Activated CD4-positive, CD25-positive, alpha-beta regulatory T cell treated with anti-CD3 and anti-CD28 coated beads, Interleukin-2, amount 50 U/mL, for 72 hours (primary cell): ENCODE measurements at regions not wholly inside any gene's neighbourhood (a gene's known extent, or its start where the extent isn't known, plus 50 kb on each side); places are given as distances from the start of the nearest gene placed in this dataset.
"Not testable (repeated sequence)": the region's sequence is repeated elsewhere in the genome, so short reads cannot be mapped to it uniquely, and the experiment has no call there.

ENCODE experiments used
- DNase-seq: peaks from one replicate; pipeline ENCODE4 v3.0.0; 2021

GRCh38 chr2:87497135-87497534 lies 250.8 kb upstream of the PLGLB2 start:
- DNase-seq = not testable (repeated sequence)

- DNase-seq = not testable (repeated sequence)
Observed at GRCh38 chr2:87497700-87498099, 250.2 kb upstream of the PLGLB2 start.

- DNase-seq = peak; percentile 61
Observed at GRCh38 chr2:87498169-87498853, 249.6 kb upstream of the PLGLB2 start.

- DNase-seq = not testable (repeated sequence)
Observed at GRCh38 chr2:87498854-87499238, 249.0 kb upstream of the PLGLB2 start.

GRCh38 chr2:87499860-87500259 lies 248.0 kb upstream of the PLGLB2 start:
- DNase-seq = not testable (repeated sequence)

- DNase-seq = not testable (repeated sequence)
Observed at GRCh38 chr2:87500421-87500820, 247.5 kb upstream of the PLGLB2 start.

- DNase-seq = not testable (repeated sequence)
Observed at GRCh38 chr2:87500951-87501350, 246.9 kb upstream of the PLGLB2 start.

GRCh38 chr2:87502948-87503347 lies 244.9 kb upstream of the PLGLB2 start:
- DNase-seq = not testable (repeated sequence)

GRCh38 chr2:87505239-87505638 lies 242.6 kb upstream of the PLGLB2 start:
- DNase-seq = not testable (repeated sequence)

GRCh38 chr2:87505909-87506308 lies 242.0 kb upstream of the PLGLB2 start:
- not testable (repeated sequence) for DNase-seq

- DNase-seq = not testable (repeated sequence)
Observed at GRCh38 chr2:87507378-87508348, 240.2 kb upstream of the PLGLB2 start.

GRCh38 chr2:87511195-87511778 lies 236.6 kb upstream of the PLGLB2 start:
- DNase-seq = not testable (repeated sequence)

- not testable (repeated sequence) for DNase-seq
Observed at GRCh38 chr2:87512864-87513530, 234.9 kb upstream of the PLGLB2 start.

- not testable (repeated sequence) for DNase-seq
Observed at GRCh38 chr2:87514034-87514433, 233.9 kb upstream of the PLGLB2 start.

- DNase-seq = not testable (repeated sequence)
Observed at GRCh38 chr2:87514515-87514914, 233.4 kb upstream of the PLGLB2 start.

GRCh38 chr2:87515226-87515625 lies 232.7 kb upstream of the PLGLB2 start:
- DNase-seq = not testable (repeated sequence)

GRCh38 chr2:87515875-87516274 lies 232.0 kb upstream of the PLGLB2 start:
- DNase-seq = not testable (repeated sequence)

GRCh38 chr2:87516369-87516967 lies 231.4 kb upstream of the PLGLB2 start:
- DNase-seq = not testable (repeated sequence)

- not testable (repeated sequence) for DNase-seq
Observed at GRCh38 chr2:87517438-87517837, 230.4 kb upstream of the PLGLB2 start.

GRCh38 chr2:87518066-87518465 lies 229.8 kb upstream of the PLGLB2 start:
- DNase-seq = not testable (repeated sequence)

GRCh38 chr2:87518547-87518946 lies 229.3 kb upstream of the PLGLB2 start:
- not testable (repeated sequence) for DNase-seq
